Uterus (tissue), 2 donors: ENCODE measurements at regions not wholly inside any gene's neighbourhood (a gene's known extent, or its start where the extent isn't known, plus 50 kb on each side); places are given as distances from the start of the nearest gene placed in this dataset.

Experiments used
- CTCF ChIP-seq, 4 experiments: fragments of 200-600 bp in 2 of 4; fragments of 450-650 bp in 2 of 4; sonication (generic) in 2 of 4; IDR thresholded peaks; one replicate each; pipeline ENCODE4 v1.5.1; 2016 to 2019; ENCODE audit warnings: antibody characterized with exemption in 4 of 4, mild to moderate bottlenecking in 2 of 4, moderate library complexity in 1 of 4
- POLR2A ChIP-seq, 2 donors: fragments of 450-650 bp; IDR thresholded peaks; one replicate each; pipeline ENCODE4 v1.6.1; 2016; ENCODE audit warnings: antibody characterized with exemption in 2 of 2, mild to moderate bottlenecking in 1 of 2, moderate library complexity in 1 of 2

- no peak for TF ChIP-seq CTCF (IDR thresholded peaks at IDR 0.05)
- no peak for TF ChIP-seq POLR2A (IDR thresholded peaks at IDR 0.05)
Measured at GRCh38 chr3:102068327-102068726, 219.0 kb downstream of the NFKBIZ start.
